ENCODE measurements at regions not wholly inside any gene's neighbourhood (a gene's known extent, or its start where the extent isn't known, plus 50 kb on each side); places are given as distances from the start of the nearest gene placed in this dataset.

GRCh38 chr18:44153981-44154380, 526.7 kb upstream of the SETBP1 start:
- intact Hi-C loops (cut with micrococcal nuclease), result no loop called here
- Histone ChIP-seq H3K9me3 (ENCODE audit: control insufficient read depth in 1 of 2, insufficient read depth in 1 of 2, low read depth in 1 of 2, low read length in 2 of 2) (no peaks in the 10 kb centered on the region; a peak in 2 of 4 replicates), H3K36me3 (ENCODE audit: control insufficient read depth in 1 of 2, insufficient read depth in 2 of 2, low read length in 2 of 2) (no peaks in the 10 kb centered on the region), H2AFZ (ENCODE audit: low read depth, low read length, poor library complexity, severe bottlenecking) (no peak overlapping the region), H3K4me1 (ENCODE audit: control insufficient read depth in 1 of 2, insufficient read depth in 2 of 2, low read length in 2 of 2) (no peaks in the 10 kb centered on the region), H3K9ac (ENCODE audit: low read length) (no peak overlapping the region), H3K4me3 (replicated peaks in 1 of 2; ENCODE audit: low read depth in 1 of 2, low read length in 2 of 2) (no peak overlapping the region), H4K20me1 (ENCODE audit: insufficient read depth) (no peaks in the 10 kb centered on the region), H3K27ac (ENCODE audit: low read depth, low read length) (no peak overlapping the region), H3K4me2 (ENCODE audit: low read length) (no peak overlapping the region), H3K79me2 (ENCODE audit: insufficient read depth, low read length) (no peaks in the 10 kb centered on the region), H3K27me3 (ENCODE audit: insufficient read depth, low read length) (no peaks in the 10 kb centered on the region), H3K9me2 (ENCODE audit: insufficient read depth) (no peaks in the 10 kb centered on the region)
- ChIA-PET RAD21 (ENCODE audit: low non-redundant PET in 1 of 2, low total read pairs in 2 of 2, uncharacterized antibody in 2 of 2, unreplicated experiment in 2 of 2) (no interaction called here), CTCF (no interaction called here), POLR2A (no interaction called here)
- no TSS peak for BruUV-seq (replicated peaks)
- ATAC-seq, result no peak
- no peak for TF ChIP-seq SIN3A (IDR thresholded peaks at IDR 0.05; ENCODE audit: low read depth)
- no peak for TF ChIP-seq EZH2phosphoT487 (IDR thresholded peaks at IDR 0.05; ENCODE audit: borderline replicate concordance)
- TF ChIP-seq ELF1 (IDR thresholded peaks at IDR 0.05; ENCODE audit: borderline replicate concordance, low read depth), result no peak
- TF ChIP-seq FOSL1 (IDR thresholded peaks at IDR 0.05; ENCODE audit: low read depth), result no peak
- no peak for TF ChIP-seq MAX (IDR thresholded peaks at IDR 0.05)
- no peak for TF ChIP-seq RAD21 (IDR thresholded peaks at IDR 0.05; ENCODE audit: low read depth)
- no peak for TF ChIP-seq SRF (IDR thresholded peaks at IDR 0.05; ENCODE audit: low read depth)
- no peak for DNase-seq (ENCODE audit: low read depth, low spot score)

DNA sequence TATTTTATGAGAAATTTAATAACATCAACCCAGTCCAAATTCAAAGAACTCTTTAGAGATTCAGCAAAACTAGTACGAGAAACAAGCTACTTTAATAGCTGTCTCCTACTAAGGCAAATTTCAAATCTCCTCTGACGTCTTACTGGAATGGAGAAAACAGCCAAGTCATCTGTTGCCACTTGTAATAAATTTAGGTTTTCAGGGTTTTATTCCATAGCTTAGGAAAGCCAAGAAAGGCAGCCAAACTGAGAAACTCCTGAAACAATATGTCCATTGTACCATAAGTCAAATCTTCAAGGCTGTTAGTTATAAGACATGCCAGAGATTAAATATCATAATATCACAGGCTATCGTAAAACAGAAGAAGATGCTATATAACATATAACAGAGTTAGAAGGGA, 524.6 kb upstream of the SETBP1 start:
- ATAC-seq (no peak), DNase-seq (ENCODE audit: low read depth, low spot score) (no peak)
- Histone ChIP-seq H2AFZ (ENCODE audit: low read depth, low read length, poor library complexity, severe bottlenecking) (no peak overlapping the region), H3K79me2 (ENCODE audit: insufficient read depth, low read length) (no peaks in the 10 kb centered on the region), H3K9me2 (ENCODE audit: insufficient read depth) (no peaks in the 10 kb centered on the region), H3K9me3 (ENCODE audit: control insufficient read depth in 1 of 2, insufficient read depth in 1 of 2, low read depth in 1 of 2, low read length in 2 of 2) (no peaks in the 10 kb centered on the region; a peak in 2 of 4 replicates), H3K4me3 (replicated peaks in 1 of 2; ENCODE audit: low read depth in 1 of 2, low read length in 2 of 2) (no peak overlapping the region), H4K20me1 (ENCODE audit: insufficient read depth) (no peaks in the 10 kb centered on the region), H3K4me2 (ENCODE audit: low read length) (no peak overlapping the region), H3K4me1 (ENCODE audit: control insufficient read depth in 1 of 2, insufficient read depth in 2 of 2, low read length in 2 of 2) (no peaks in the 10 kb centered on the region), H3K36me3 (ENCODE audit: control insufficient read depth in 1 of 2, insufficient read depth in 2 of 2, low read length in 2 of 2) (no peaks in the 10 kb centered on the region), H3K9ac (ENCODE audit: low read length) (no peak overlapping the region), H3K27me3 (ENCODE audit: insufficient read depth, low read length) (no peaks in the 10 kb centered on the region), H3K27ac (ENCODE audit: low read depth, low read length) (no peak overlapping the region)
- ChIA-PET POLR2A (no interaction called here), RAD21 (ENCODE audit: low non-redundant PET in 1 of 2, low total read pairs in 2 of 2, uncharacterized antibody in 2 of 2, unreplicated experiment in 2 of 2) (no interaction called here), CTCF (no interaction called here)
- no TSS peak for BruUV-seq (replicated peaks)
- no peak for TF ChIP-seq ELF1 (IDR thresholded peaks at IDR 0.05; ENCODE audit: borderline replicate concordance, low read depth)
- TF ChIP-seq JUND (IDR thresholded peaks at IDR 0.05), result no peak
- no peak for TF ChIP-seq RAD21 (IDR thresholded peaks at IDR 0.05; ENCODE audit: low read depth)
- no peak for TF ChIP-seq EZH2phosphoT487 (IDR thresholded peaks at IDR 0.05; ENCODE audit: borderline replicate concordance)
- TF ChIP-seq CEBPB (IDR thresholded peaks at IDR 0.05; ENCODE audit: low read depth), result no peak
- no peak for TF ChIP-seq POLR2A (IDR thresholded peaks at IDR 0.05; ENCODE audit: borderline replicate concordance, extremely low read depth, insufficient read depth, insufficient read length)
- no peak for TF ChIP-seq REST (IDR thresholded peaks at IDR 0.05; ENCODE audit: low read depth)
- no peak for TF ChIP-seq ZNF274 (IDR thresholded peaks at IDR 0.05; ENCODE audit: low read depth, low read length)
- no peak for TF ChIP-seq ZBTB33 (IDR thresholded peaks at IDR 0.05; ENCODE audit: extremely low read depth, insufficient replicate concordance, low read length)
- TF ChIP-seq, protein P1, sequence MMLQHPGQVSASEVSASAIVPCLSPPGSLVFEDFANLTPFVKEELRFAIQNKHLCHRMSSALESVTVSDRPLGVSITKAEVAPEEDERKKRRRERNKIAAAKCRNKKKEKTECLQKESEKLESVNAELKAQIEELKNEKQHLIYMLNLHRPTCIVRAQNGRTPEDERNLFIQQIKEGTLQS (IDR thresholded peaks at IDR 0.05), result no peak
- TF ChIP-seq MAX (IDR thresholded peaks at IDR 0.05), result no peak
- TF ChIP-seq EGR1 (IDR thresholded peaks at IDR 0.05; ENCODE audit: low read depth), result no peak
- TF ChIP-seq ZFX (IDR thresholded peaks at IDR 0.05), result no peak
- intact Hi-C loops (cut with micrococcal nuclease), result no loop called here

Data from HCT116 (cell line).